ENCODE measurements at regions not wholly inside any gene's neighbourhood (a gene's known extent, or its start where the extent isn't known, plus 50 kb on each side); places are given as distances from the start of the nearest gene placed in this dataset.

- POLR2A ChIA-PET: no interaction called here
- no peak overlapping the region for H3K4me3 ChIP-seq (ENCODE audit: low read depth in 2 of 2, low read length in 2 of 2)
- ATAC-seq: no peak
- intact Hi-C loops (cut with micrococcal nuclease; ENCODE audit: unreplicated experiment): no loop called here
- in situ Hi-C loops (cut with HindIII; ENCODE audit: low pct_unique_long_range_greater_than_20kb, low sequenced_read_pairs): no loop called here
- no peaks in the 10 kb centered on the region for H3K9me3 ChIP-seq (ENCODE audit: control insufficient read depth, insufficient read depth, low read depth, low read length)
- H3K27me3 ChIP-seq (ENCODE audit: control insufficient read depth, insufficient read depth, low read length): peaks cover 3% of the 10 kb centered on the region
- H3K36me3 ChIP-seq (ENCODE audit: control insufficient read depth, insufficient read depth, low read length): no peaks in the 10 kb centered on the region
- TF ChIP-seq SIN3A (IDR thresholded peaks at IDR 0.05; ENCODE audit: borderline replicate concordance, insufficient read depth, low read depth, low read length) (no peak), REST (IDR thresholded peaks at IDR 0.05; ENCODE audit: insufficient read depth in 1 of 2, low read depth in 2 of 2, low read length in 1 of 2) (no peak), TCF7L2 (IDR thresholded peaks at IDR 0.05; ENCODE audit: low read depth, low read length) (no peak), POLR2AphosphoS5 (IDR thresholded peaks at IDR 0.05; ENCODE audit: low read depth, low read length) (no peak)
- TF ChIP-seq, protein P1, sequence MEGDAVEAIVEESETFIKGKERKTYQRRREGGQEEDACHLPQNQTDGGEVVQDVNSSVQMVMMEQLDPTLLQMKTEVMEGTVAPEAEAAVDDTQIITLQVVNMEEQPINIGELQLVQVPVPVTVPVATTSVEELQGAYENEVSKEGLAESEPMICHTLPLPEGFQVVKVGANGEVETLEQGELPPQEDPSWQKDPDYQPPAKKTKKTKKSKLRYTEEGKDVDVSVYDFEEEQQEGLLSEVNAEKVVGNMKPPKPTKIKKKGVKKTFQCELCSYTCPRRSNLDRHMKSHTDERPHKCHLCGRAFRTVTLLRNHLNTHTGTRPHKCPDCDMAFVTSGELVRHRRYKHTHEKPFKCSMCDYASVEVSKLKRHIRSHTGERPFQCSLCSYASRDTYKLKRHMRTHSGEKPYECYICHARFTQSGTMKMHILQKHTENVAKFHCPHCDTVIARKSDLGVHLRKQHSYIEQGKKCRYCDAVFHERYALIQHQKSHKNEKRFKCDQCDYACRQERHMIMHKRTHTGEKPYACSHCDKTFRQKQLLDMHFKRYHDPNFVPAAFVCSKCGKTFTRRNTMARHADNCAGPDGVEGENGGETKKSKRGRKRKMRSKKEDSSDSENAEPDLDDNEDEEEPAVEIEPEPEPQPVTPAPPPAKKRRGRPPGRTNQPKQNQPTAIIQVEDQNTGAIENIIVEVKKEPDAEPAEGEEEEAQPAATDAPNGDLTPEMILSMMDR (IDR thresholded peaks at IDR 0.05): no peak
- H3K4me1 ChIP-seq (ENCODE audit: control insufficient read depth, insufficient read depth, low read length): no peaks in the 10 kb centered on the region
- no TSS peak for BruUV-seq (replicated peaks)
- CTCF ChIA-PET: no interaction called here
- DNase-seq (ENCODE audit: low read depth, low spot score): no peak
- no peak overlapping the region for H3K27ac ChIP-seq (ENCODE audit: low read length)
Measured at GRCh38 chr3:130823241-130823884, 70.5 kb upstream of the ATP2C1 start.

DNA sequence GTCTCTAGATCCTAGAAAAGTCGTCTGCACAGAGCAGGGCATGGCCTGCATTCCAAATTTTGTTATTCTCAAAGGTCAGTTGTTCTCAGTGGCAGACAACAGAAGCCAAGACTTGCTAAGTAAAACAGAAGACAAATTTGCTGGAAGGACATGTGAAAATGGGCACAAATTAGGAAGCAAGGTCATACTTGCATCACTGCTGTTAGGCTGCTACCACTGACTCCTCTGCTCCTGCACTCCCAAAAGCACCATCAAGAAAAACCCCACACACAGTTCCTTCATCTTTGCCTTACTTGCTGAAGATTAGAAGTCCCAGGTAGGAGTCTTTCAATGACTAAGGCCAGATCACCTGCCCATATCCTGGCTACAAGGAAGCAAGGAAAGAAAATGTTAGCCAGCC, 69.9 kb upstream of the ATP2C1 start:
- POLR2A ChIA-PET: no interaction called here
- in situ Hi-C loops (cut with HindIII; ENCODE audit: low pct_unique_long_range_greater_than_20kb, low sequenced_read_pairs): no loop called here
- Histone ChIP-seq H3K27me3 (ENCODE audit: control insufficient read depth, insufficient read depth, low read length) (peaks cover 5% of the 10 kb centered on the region), H3K36me3 (ENCODE audit: control insufficient read depth, insufficient read depth, low read length) (no peaks in the 10 kb centered on the region), H3K4me3 (ENCODE audit: low read depth in 2 of 2, low read length in 2 of 2) (no peak overlapping the region), H3K27ac (ENCODE audit: low read length) (no peak overlapping the region), H3K4me1 (ENCODE audit: control insufficient read depth, insufficient read depth, low read length) (no peaks in the 10 kb centered on the region), H3K9me3 (ENCODE audit: control insufficient read depth, insufficient read depth, low read depth, low read length) (no peaks in the 10 kb centered on the region)
- CTCF ChIA-PET: no interaction called here
- ATAC-seq (no peak), DNase-seq (ENCODE audit: low read depth, low spot score) (no peak)
- intact Hi-C loops (cut with micrococcal nuclease; ENCODE audit: unreplicated experiment): no loop called here
- BruUV-seq (replicated peaks): no TSS peak
- TF ChIP-seq, protein P1 (IDR thresholded peaks at IDR 0.05): no peak
- TF ChIP-seq TCF7L2 (IDR thresholded peaks at IDR 0.05; ENCODE audit: low read depth, low read length): no peak

Measured in Panc1 (cell line).